ENCODE measurements at regions not wholly inside any gene's neighbourhood (a gene's known extent, or its start where the extent isn't known, plus 50 kb on each side); places are given as distances from the start of the nearest gene placed in this dataset.

- H3K27me3 ChIP-seq (ENCODE audit: insufficient read depth, low read depth, severe bottlenecking) = no peaks in the 10 kb centered on the region
- H3K4me3 ChIP-seq (ENCODE audit: low read depth, low read length) = no peak overlapping the region
- no peak for TF ChIP-seq CTCF (IDR thresholded peaks at IDR 0.05; ENCODE audit: low read depth, low read length)
- no peak overlapping the region for H3K27ac ChIP-seq
- DNase-seq = no peak
- no peaks in the 10 kb centered on the region for H3K36me3 ChIP-seq
- H3K9me3 ChIP-seq (ENCODE audit: severe bottlenecking) = no peaks in the 10 kb centered on the region
Observed at GRCh38 chr20:50346374-50347283, 156.0 kb downstream of the CEBPB start.

DNA sequence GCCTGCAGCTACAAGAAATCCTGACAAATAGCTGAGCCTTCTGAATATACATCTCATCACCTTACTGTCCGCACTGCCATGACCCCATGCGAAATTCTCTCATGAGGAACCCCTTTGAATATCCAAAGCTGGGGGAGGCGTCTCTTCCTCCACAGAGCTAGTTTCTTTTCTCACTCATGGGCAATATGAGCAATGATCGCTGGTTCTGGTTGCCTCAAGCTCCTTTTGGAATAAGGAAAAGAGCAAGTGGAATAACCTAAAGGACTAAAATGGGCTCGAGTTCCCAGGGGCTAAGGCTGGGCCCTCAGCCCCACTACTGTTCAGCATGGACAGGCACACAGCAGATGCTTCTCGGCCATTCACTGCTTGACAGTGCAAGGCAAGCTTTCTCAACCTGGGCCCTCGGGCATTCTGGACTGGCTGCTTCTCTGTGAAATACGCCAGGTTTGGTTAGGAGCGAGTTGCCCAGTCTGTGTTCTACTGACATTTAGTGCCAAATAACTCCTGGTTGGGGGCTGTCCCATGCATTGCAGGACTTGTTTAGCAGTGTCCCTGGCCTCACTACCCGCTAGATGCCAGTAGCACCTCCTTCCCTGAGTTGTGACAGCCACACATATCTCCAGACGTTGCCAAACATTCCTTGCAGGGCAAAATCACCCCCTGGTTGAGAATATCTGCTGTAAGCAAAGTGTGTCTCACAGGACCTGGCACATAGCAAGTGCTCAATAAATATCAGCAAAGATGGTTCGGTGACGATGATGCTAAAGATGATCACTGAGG is 156.8 kb downstream of the CEBPB start:
- TF ChIP-seq CTCF (IDR thresholded peaks at IDR 0.05; ENCODE audit: low read depth, low read length) = no peak
- Histone ChIP-seq H3K27ac (no peak overlapping the region), H3K9me3 (ENCODE audit: severe bottlenecking) (no peaks in the 10 kb centered on the region), H3K36me3 (no peaks in the 10 kb centered on the region), H3K27me3 (ENCODE audit: insufficient read depth, low read depth, severe bottlenecking) (no peaks in the 10 kb centered on the region), H3K4me3 (ENCODE audit: low read depth, low read length) (no peak overlapping the region)
- no peak for DNase-seq

GRCh38 chr20:50348096-50348495 is 157.5 kb downstream of the CEBPB start:
- Histone ChIP-seq H3K27me3 (ENCODE audit: insufficient read depth, low read depth, severe bottlenecking) (no peaks in the 10 kb centered on the region), H3K36me3 (no peaks in the 10 kb centered on the region), H3K4me3 (ENCODE audit: low read depth, low read length) (no peak overlapping the region), H3K27ac (no peak overlapping the region), H3K9me3 (ENCODE audit: severe bottlenecking) (no peaks in the 10 kb centered on the region)
- no peak for DNase-seq
- TF ChIP-seq CTCF (IDR thresholded peaks at IDR 0.05; ENCODE audit: low read depth, low read length) = no peak

DNA sequence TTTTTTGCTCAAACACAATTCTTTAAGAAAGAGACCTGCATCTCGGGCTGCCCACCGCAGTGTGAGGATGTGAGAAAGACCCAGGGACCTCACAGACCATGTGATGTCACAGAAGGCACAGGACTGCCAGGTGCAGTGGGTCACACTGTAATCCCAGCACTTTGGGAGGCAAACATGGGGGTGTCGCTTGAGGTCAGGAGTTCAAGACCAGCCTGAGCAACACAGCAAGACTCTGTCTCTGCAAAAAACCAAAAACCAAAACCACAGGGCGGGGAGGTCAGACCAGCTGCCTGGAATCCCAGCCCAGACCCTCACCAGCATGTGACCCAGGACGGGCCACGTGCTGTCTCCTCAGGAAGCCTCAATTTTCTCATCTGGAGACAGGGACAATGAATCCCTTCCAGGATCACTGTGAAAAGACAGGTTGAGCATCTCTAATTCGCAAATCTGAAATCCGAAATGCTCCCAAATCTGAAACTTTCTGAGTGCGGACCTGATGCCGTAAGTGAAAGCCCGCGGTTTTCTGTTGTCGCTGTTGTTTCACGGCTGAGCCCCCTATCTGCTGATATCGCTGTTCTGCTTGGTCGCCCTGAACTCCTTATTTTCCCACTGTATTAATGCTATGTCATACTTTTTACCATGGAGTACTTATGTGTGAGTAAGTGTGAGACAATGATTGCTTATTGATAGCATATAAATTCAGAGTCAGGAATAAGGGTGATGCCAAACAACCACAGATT is 159.5 kb upstream of the PTPN1 start:
- H3K4me3 ChIP-seq (ENCODE audit: low read depth, low read length) = no peak overlapping the region
- H3K27ac ChIP-seq = no peak overlapping the region
- TF ChIP-seq CTCF (IDR thresholded peaks at IDR 0.05; ENCODE audit: low read depth, low read length) = no peak
- no peak for DNase-seq
- H3K9me3 ChIP-seq (ENCODE audit: severe bottlenecking) = no peaks in the 10 kb centered on the region
- no peaks in the 10 kb centered on the region for H3K36me3 ChIP-seq
- H3K27me3 ChIP-seq (ENCODE audit: insufficient read depth, low read depth, severe bottlenecking) = no peaks in the 10 kb centered on the region

DNA sequence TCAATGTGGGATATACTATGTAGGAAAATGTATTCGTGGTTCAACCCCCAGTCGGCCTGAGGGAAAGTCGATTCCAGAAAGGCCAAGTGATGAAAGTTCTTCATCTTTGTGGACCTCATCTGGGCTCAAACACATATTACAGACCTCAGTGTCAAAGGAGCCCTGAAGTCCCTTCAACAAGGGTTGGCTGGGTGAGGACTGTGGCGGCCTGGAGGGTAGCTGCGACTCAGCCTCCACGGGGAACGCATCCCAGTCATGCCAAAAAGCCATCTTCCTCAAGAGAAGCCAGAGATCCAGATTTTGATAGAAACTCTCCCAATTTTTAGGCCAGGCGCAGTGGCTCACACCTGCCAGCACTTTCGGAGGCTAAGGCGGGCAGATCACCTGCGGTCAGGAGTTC is 158.6 kb upstream of the PTPN1 start:
- DNase-seq = no peak
- H3K27ac ChIP-seq = no peak overlapping the region
- H3K4me3 ChIP-seq (ENCODE audit: low read depth, low read length) = no peak overlapping the region
- no peaks in the 10 kb centered on the region for H3K36me3 ChIP-seq
- H3K9me3 ChIP-seq (ENCODE audit: severe bottlenecking) = no peaks in the 10 kb centered on the region
- H3K27me3 ChIP-seq (ENCODE audit: insufficient read depth, low read depth, severe bottlenecking) = no peaks in the 10 kb centered on the region
- TF ChIP-seq CTCF (IDR thresholded peaks at IDR 0.05; ENCODE audit: low read depth, low read length) = no peak
